Bronchial epithelial cell (primary cell): ENCODE measurements at regions not wholly inside any gene's neighbourhood (a gene's known extent, or its start where the extent isn't known, plus 50 kb on each side); places are given as distances from the start of the nearest gene placed in this dataset.

ENCODE experiments used
- DNase-seq: peaks from one replicate; pipeline ENCODE4 v3.0.0-alpha.2; 2010; ENCODE audit warnings: low read depth
- FAIRE-seq: peaks from 2 replicates; lab custom pipeline; 2011; peaks lifted over from hg19 to GRCh38; lab: Jason Lieb, UNC
- H3K27me3 ChIP-seq: 2 replicates; pipeline ENCODE4 v1.5.1; 2011; ENCODE audit warnings: low read length; ENCODE audit not compliant: control insufficient read depth, insufficient read depth
- H3K36me3 ChIP-seq: 2 replicates; pipeline ENCODE4 v1.5.1; 2011; ENCODE audit warnings: low read length; ENCODE audit not compliant: control insufficient read depth, insufficient read depth
- H3K4me3 ChIP-seq: 2 replicates; pipeline ENCODE4 v1.5.1; 2011; ENCODE audit warnings: mild to moderate bottlenecking, low read depth, low read length, control low read depth
- CTCF ChIP-seq: IDR thresholded peaks from 2 replicates; pipeline ENCODE4 v1.5.1; 2011; ENCODE audit warnings: mild to moderate bottlenecking, moderate library complexity, low read length, control low read depth, inconsistent platforms; ENCODE audit not compliant: insufficient read depth, severe bottlenecking

GRCh38 chr10:28777911-28778310, 100.6 kb downstream of the BAMBI start:
- H3K36me3 ChIP-seq = no peaks in the 10 kb centered on the region
- no peak for FAIRE-seq
- peaks cover 2% of the 10 kb centered on the region for H3K27me3 ChIP-seq
- no peak for DNase-seq
- H3K4me3 ChIP-seq = no peak overlapping the region
- TF ChIP-seq CTCF = no peak

DNA sequence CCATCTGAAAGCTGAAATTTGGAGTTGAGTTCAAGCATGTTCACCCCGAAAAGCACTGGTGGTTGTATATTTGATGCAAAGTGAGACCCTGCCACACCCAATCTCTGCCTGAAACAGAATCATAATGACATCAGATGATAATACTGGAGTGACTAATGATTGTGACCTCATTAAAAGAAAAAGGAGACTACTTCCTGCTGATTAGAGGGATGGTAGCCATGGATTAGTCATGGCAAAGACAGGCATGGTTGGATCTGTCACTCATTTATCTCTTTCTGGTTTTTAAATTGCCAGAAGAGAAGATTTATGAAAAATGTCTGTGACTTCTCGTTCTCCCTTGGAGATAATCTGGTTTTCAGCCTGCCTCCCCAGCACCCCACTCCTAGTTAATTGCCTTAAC, 101.2 kb downstream of the BAMBI start:
- DNase-seq (peak; percentile 33), FAIRE-seq (no peak)
- peaks cover 2% of the 10 kb centered on the region for H3K27me3 ChIP-seq
- TF ChIP-seq CTCF = no peak
- H3K4me3 ChIP-seq = no peak overlapping the region
- no peaks in the 10 kb centered on the region for H3K36me3 ChIP-seq

DNA sequence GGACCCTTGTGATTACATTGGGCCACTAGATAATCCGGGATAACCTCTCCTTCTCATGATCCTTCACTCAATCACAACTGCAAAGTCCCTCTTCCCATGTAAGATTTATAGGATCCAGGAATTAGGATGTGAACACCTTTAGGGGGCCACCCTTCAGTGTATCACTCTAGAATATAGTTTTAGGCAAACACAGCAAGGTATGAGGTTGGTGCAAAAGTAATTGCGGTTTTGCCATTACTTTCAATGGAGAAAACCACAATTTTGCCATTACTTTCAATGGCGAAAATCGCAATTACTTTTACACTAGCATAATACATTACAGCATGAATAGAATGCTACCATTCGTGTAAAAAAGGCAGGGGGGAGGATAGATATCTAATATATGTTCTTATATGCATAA, 104.0 kb downstream of the BAMBI start:
- Histone ChIP-seq H3K4me3 (no peak overlapping the region), H3K36me3 (no peaks in the 10 kb centered on the region), H3K27me3 (no peaks in the 10 kb centered on the region)
- TF ChIP-seq CTCF = no peak
- no peak for FAIRE-seq
- DNase-seq = no peak

DNA sequence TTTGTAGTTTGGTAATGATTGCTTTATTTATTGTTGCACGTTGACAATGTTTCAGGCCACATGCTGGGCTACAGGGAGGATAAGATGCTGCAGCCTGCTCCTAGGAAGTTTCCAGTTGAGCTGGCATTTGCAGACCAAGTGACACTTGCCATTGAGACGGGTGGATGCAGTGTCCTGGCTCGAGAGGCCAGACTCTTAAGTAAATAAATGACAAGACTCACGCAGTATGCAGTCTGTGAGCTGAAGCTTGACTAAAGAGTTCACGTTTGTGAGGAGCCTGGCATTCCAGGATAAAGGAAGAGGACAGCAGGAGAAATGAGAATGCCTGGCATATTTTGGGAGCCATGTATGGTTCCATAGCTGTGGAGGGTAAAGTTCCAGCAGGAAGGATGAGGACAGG, 105.8 kb downstream of the BAMBI start:
- H3K27me3 ChIP-seq = no peaks in the 10 kb centered on the region
- no peak overlapping the region for H3K4me3 ChIP-seq
- FAIRE-seq (no peak), DNase-seq (no peak)
- H3K36me3 ChIP-seq = no peaks in the 10 kb centered on the region
- TF ChIP-seq CTCF = no peak

DNA sequence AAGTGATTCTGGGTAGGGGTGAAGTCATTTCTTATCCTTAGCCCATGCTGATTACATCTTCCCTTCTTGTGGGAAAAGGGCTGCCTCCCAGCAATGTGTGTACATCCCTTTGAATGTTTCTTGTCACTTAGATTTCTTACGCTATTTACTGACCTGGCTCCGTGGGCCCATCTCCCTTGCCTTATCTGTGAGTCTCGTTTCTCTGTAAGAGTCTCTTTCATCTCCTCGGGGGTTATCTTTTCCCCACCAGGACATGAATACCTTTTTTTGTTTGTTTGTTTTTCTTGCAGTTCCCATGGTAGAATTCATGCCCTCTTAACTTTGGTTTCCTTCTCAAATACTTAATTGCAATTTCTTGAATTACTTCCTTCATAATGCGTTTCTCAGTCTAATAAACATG, 107.7 kb downstream of the BAMBI start:
- Histone ChIP-seq H3K27me3 (no peaks in the 10 kb centered on the region), H3K36me3 (no peaks in the 10 kb centered on the region), H3K4me3 (no peak overlapping the region)
- no peak for TF ChIP-seq CTCF
- DNase-seq (no peak), FAIRE-seq (no peak)

DNA sequence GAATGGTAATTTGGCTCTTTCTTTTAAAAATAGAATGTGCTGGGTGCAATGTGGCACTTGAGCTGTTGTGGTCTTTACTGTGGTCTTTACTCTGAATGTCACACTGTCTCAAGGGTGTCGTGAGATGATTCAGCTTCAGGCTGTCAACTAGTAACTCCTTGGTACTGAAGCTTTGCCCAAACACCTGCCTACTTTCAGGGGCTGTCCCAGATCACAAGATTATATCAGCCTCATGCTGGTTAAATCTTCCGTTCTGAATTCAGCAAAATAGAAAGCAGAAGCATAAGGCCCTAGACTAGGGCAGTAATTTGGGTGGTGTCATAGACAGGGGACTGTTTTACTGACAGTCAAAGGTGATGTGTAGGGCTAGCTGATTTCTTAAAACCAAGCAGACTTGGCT, 110.9 kb downstream of the BAMBI start:
- no peak for TF ChIP-seq CTCF
- FAIRE-seq (no peak), DNase-seq (no peak)
- Histone ChIP-seq H3K27me3 (no peaks in the 10 kb centered on the region), H3K36me3 (no peaks in the 10 kb centered on the region), H3K4me3 (no peak overlapping the region)
